Astrocyte (in vitro differentiated cells and primary cell): ENCODE measurements at regions not wholly inside any gene's neighbourhood (a gene's known extent, or its start where the extent isn't known, plus 50 kb on each side); places are given as distances from the start of the nearest gene placed in this dataset.
"Not testable (repeated sequence)": the region's sequence is repeated elsewhere in the genome, so short reads cannot be mapped to it uniquely, and the experiment has no call there.

ENCODE experiments used
- EZH2 ChIP-seq: IDR thresholded peaks from 2 replicates; pipeline ENCODE4 v1.6.1; 2012; ENCODE audit warnings: mild to moderate bottlenecking, low read length, inconsistent platforms; ENCODE audit not compliant: insufficient read depth
- TF ChIP-seq, protein P1 (sequence below): IDR thresholded peaks from 2 replicates; pipeline ENCODE4 v1.5.1; 2011; ENCODE audit warnings: low read depth, mild to moderate bottlenecking, inconsistent platforms, low read length, moderate library complexity; ENCODE audit not compliant: insufficient read depth

DNA sequence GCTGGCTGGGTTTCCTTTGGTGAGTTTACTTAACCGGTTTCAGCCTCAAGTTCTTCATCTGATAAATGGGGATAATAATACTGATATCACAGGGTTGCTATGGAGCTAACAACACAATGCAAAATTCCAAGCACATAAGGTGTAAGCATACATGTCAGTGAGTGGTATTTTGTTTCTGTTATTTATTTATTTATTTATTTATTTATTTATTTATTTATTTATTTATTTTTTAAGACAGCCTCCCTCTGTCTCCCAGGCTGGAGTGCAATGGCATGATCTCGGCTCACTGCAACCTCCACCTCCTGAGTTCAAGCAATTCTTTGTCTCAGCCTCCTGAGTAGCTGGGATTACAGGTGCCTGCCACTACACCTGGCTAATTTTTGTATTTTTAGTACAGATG is 1287.4 kb upstream of the TMEM132C start:
- TF ChIP-seq, protein P1, sequence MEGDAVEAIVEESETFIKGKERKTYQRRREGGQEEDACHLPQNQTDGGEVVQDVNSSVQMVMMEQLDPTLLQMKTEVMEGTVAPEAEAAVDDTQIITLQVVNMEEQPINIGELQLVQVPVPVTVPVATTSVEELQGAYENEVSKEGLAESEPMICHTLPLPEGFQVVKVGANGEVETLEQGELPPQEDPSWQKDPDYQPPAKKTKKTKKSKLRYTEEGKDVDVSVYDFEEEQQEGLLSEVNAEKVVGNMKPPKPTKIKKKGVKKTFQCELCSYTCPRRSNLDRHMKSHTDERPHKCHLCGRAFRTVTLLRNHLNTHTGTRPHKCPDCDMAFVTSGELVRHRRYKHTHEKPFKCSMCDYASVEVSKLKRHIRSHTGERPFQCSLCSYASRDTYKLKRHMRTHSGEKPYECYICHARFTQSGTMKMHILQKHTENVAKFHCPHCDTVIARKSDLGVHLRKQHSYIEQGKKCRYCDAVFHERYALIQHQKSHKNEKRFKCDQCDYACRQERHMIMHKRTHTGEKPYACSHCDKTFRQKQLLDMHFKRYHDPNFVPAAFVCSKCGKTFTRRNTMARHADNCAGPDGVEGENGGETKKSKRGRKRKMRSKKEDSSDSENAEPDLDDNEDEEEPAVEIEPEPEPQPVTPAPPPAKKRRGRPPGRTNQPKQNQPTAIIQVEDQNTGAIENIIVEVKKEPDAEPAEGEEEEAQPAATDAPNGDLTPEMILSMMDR: not testable (repeated sequence)
- not testable (repeated sequence) for TF ChIP-seq EZH2
